ACC112 (cell line): ENCODE measurements at regions not wholly inside any gene's neighbourhood (a gene's known extent, or its start where the extent isn't known, plus 50 kb on each side); places are given as distances from the start of the nearest gene placed in this dataset.

Experiments
- H2AFZ ChIP-seq: fragments of 200-600 bp; sonication (generic); one replicate; pipeline ENCODE4 v1.6.0; 2017; ENCODE audit warnings: antibody characterized with exemption, low read length; ENCODE audit not compliant: unreplicated experiment
- H3K27ac ChIP-seq: fragments of 200-600 bp; sonication (generic); 2 replicates; pipeline ENCODE4 v1.5.1; 2014; ENCODE audit warnings: low read depth, mild to moderate bottlenecking, antibody characterized with exemption, low read length, moderate library complexity
- H3K27me3 ChIP-seq: fragments of 200-600 bp; sonication (generic); 2 replicates; pipeline ENCODE4 v1.6.1; 2014; ENCODE audit warnings: mild to moderate bottlenecking, antibody characterized with exemption, low read length, moderate library complexity, mixed read lengths; ENCODE audit not compliant: insufficient read depth
- H3K36me3 ChIP-seq: fragments of 200-600 bp; sonication (generic); 2 replicates; pipeline ENCODE4 v1.6.1; 2016; ENCODE audit warnings: mild to moderate bottlenecking, antibody characterized with exemption, low read length, moderate library complexity, mixed read lengths; ENCODE audit not compliant: insufficient read depth
- H3K4me1 ChIP-seq: fragments of 200-600 bp; sonication (generic); one replicate; pipeline ENCODE4 v1.6.1; 2016; ENCODE audit warnings: low read length, mixed read lengths; ENCODE audit not compliant: insufficient read depth, unreplicated experiment, control insufficient read depth
- H3K4me3 ChIP-seq: fragments of 200-600 bp; sonication (generic); 2 replicates; pipeline ENCODE4 v1.5.1; 2014; ENCODE audit warnings: mild to moderate bottlenecking, low read depth, low read length
- H3K79me2 ChIP-seq: fragments of 200-600 bp; sonication (generic); one replicate; pipeline ENCODE4 v1.6.0; 2016; ENCODE audit warnings: low read length; ENCODE audit not compliant: control insufficient read depth, unreplicated experiment, insufficient read depth

DNA sequence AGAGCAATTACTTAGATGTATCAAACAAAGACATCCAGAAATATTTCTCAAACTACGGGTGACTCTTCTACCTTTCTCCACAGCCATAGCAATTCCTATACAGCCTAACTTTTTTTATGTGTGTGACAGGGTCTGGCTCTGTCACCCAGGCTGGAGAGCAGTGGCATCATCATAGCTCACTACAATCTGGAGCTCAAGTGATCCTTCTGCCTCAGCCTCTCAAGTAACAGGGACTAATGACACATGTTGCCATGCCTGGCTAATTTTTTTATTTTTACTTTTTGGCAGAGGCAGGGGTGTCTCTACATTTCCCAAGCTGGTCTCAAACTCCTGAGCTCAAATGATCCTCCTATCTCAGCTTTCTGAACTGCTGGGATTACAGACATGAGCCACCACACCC, 328.9 kb upstream of the NT5C1B start:
- Histone ChIP-seq H2AFZ (no peak overlapping the region), H3K4me1 (no peaks in the 10 kb centered on the region), H3K27me3 (no peaks in the 10 kb centered on the region), H3K36me3 (no peaks in the 10 kb centered on the region), H3K27ac (no peak overlapping the region), H3K4me3 (no peak overlapping the region), H3K79me2 (no peaks in the 10 kb centered on the region)

DNA sequence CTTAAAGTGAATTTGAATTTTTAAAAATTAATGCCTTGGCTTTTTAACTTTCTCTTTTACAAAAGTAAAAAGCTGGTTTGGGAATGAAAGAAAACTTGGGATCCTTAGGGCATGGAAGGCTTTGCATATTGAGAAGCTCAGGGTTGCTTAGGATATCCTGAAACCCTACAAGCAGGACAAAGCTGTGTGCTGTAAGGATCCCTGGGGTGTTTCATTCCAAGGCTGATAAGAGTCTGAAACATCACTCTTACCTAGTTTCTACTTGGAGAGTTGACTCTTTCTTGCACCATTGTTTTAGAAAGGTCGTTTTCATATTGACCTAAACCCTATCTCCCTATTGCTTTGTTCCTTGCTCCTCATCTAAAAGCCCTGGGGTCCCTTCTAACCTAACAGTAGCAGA, 325.9 kb upstream of the NT5C1B start:
- Histone ChIP-seq H3K4me1 (peaks cover 22% of the 10 kb centered on the region), H3K36me3 (no peaks in the 10 kb centered on the region), H3K4me3 (no peak overlapping the region), H3K27ac (no peak overlapping the region), H3K27me3 (no peaks in the 10 kb centered on the region), H3K79me2 (no peaks in the 10 kb centered on the region), H2AFZ (no peak overlapping the region)

DNA sequence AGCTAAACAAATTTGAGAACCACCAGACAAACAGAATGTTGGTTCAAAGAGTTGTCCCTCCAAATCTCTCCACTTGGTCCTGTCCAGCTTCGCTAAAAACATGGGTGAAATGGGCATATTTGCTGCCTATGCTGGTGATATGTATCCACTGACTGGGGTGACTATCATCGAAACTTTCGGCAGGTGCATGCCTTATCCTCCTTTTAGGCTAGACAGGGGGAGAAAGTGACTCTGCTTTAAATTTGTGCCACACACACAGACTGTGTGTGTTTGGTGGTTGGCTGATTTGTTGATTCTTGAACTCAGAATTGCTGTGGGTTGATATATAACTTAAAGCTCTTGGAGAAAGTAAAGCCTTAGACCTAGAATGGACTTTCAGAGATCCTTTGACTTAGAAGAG, 324.1 kb upstream of the NT5C1B start:
- Histone ChIP-seq H3K27ac (no peak overlapping the region), H3K36me3 (no peaks in the 10 kb centered on the region), H2AFZ (no peak overlapping the region), H3K27me3 (no peaks in the 10 kb centered on the region), H3K79me2 (no peaks in the 10 kb centered on the region), H3K4me3 (no peak overlapping the region), H3K4me1 (peaks cover 22% of the 10 kb centered on the region)

DNA sequence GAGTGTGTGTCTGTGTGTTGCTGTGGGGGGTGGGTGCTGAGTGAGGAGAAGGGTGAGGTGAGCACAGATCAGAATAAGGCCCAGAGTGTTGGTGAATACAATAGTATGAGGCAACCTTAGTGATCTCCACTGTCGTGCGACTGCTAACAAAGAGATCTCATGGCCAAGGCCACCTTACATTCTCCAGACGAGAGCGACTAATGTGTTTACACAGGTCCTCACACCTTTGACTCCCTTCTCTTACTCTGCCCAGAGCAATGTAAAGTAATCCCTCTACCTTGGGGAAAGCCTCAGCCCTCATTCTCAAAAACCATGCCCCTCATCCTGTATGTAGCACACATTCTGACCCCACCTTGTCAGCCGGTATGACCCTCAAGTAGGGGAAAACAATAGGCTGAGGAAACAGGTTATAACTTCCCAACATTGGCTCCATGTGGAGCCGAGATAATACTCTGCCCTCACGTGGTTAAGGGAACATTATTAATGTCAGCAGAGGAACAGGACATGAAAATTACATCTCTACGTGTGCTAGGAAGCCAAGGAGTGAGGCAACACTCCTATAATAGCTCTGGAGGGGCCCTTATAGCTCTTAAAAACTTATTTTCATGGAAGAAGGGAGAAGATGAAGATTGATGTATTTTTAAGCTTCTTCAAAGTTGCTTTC, 323.0 kb upstream of the NT5C1B start:
- Histone ChIP-seq H3K36me3 (no peaks in the 10 kb centered on the region), H3K27me3 (no peaks in the 10 kb centered on the region), H3K4me1 (peaks cover 22% of the 10 kb centered on the region), H3K79me2 (no peaks in the 10 kb centered on the region), H3K4me3 (no peak overlapping the region), H3K27ac (peak overlapping the region; percentile 87), H2AFZ (no peak overlapping the region)

DNA sequence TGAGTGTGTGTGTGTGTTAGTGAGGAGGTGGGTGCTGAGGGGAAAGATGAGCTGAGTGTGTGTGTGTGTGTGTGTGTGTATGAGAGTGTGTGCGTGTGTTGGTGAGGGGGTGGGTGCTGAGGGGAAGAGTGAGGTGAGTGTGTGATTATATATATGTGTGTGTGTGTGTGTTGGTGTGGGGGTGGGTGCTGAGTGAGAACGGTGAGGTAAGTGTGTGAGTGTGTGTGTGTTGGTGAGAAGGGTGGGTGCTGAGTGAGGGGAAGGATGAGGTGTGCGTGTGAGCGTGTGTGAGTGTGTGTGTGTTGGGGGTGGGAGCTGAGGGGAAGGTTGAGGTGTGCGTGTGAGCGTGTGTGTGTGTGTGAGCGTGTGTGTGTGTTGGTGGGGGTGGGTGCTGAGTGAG, 322.0 kb upstream of the NT5C1B start:
- Histone ChIP-seq H3K36me3 (no peaks in the 10 kb centered on the region), H3K27ac (peak overlapping the region; percentile 87), H2AFZ (peak overlapping the region; percentile 74), H3K4me3 (peak overlapping the region; percentile 57), H3K79me2 (no peaks in the 10 kb centered on the region), H3K27me3 (no peaks in the 10 kb centered on the region), H3K4me1 (peaks cover 22% of the 10 kb centered on the region)

DNA sequence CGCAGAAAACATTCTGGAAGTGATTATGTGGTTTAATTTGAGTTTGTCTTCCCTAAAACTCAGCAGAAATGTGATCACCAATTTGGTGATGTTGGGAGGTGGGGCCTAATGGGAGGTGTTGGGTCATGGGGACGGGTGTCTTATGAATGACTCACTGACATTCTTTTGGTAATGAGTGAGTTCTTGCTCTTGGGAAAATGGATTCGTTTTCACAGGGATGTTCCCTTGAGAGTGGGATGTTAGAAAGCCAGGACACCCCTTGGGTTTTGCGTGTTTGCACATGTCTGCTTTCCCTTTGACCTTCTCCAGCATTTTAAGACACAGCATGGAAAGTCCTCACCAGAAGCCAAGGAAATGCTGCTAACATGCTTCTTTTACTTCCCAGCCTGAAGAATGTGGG, 321.5 kb upstream of the NT5C1B start:
- Histone ChIP-seq H3K27ac (peak overlapping the region; percentile 87), H3K36me3 (no peaks in the 10 kb centered on the region), H3K4me3 (peak overlapping the region; percentile 57), H3K4me1 (peaks cover 22% of the 10 kb centered on the region), H3K27me3 (no peaks in the 10 kb centered on the region), H2AFZ (peak overlapping the region; percentile 74), H3K79me2 (no peaks in the 10 kb centered on the region)

DNA sequence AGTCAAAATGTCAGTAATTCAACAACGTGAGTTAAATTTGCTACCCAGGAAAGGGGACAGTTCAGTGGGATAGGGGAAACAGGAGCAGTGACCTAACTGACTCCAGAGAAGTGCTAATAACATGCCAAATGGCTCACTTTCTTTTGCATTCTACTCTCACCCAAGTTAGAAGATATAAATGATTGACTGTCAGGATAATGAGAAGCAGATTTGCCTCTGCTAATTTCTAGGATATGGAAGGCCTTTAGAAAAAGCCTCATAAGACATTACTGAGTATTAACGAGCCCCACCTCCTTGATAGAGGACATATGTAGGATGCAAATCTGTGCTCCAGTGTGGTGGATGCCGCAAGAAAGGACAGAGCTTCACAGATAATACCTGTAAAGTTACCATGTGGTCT, 318.6 kb upstream of the NT5C1B start:
- Histone ChIP-seq H2AFZ (no peak overlapping the region), H3K27ac (no peak overlapping the region), H3K4me1 (peaks cover 22% of the 10 kb centered on the region), H3K36me3 (no peaks in the 10 kb centered on the region), H3K4me3 (no peak overlapping the region), H3K79me2 (no peaks in the 10 kb centered on the region), H3K27me3 (no peaks in the 10 kb centered on the region)

DNA sequence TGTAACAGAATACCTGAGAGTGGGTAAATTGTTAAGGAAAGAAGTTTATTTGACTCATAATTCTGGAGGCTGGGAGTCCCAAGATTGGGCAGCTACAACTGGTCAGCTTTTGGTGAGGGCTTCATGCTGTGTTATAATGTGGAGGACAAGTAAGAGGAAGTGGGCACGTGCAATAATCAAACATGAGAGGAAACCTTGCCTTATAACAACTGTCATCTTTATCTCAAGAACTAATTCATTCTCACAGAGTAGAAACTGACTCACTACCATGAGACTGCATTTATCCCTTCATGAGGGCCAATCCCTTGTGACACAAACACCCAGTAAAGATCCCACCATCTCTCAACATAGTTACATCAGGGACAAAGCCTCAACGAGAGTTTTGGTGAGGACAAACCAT, 318.1 kb upstream of the NT5C1B start:
- H3K79me2 ChIP-seq = no peaks in the 10 kb centered on the region
- no peak overlapping the region for H2AFZ ChIP-seq
- H3K36me3 ChIP-seq = no peaks in the 10 kb centered on the region
- H3K4me3 ChIP-seq = no peak overlapping the region
- H3K27ac ChIP-seq = no peak overlapping the region
- peaks cover 22% of the 10 kb centered on the region for H3K4me1 ChIP-seq
- no peaks in the 10 kb centered on the region for H3K27me3 ChIP-seq

DNA sequence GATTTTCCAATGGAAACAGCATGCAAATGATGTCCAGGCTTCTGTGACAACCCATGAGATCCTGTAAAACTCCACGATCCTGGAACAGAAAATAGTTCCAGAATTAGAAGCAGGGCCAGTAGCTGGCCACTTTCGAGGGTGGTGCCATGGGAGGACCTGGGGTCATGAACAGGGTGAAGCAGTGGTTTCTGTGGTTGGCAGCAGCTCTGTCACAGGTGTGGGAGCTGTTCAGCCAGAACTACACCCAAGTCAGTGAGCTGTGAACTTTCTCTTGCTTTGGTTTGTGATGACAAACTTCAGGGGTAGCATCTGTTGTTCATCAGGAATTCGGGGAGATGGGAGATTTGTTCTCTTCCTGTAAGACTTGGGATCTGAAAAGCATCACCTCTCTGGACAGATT, 314.4 kb upstream of the NT5C1B start:
- Histone ChIP-seq H3K4me1 (peaks cover 20% of the 10 kb centered on the region), H3K79me2 (no peaks in the 10 kb centered on the region), H3K27ac (no peak overlapping the region), H3K36me3 (no peaks in the 10 kb centered on the region), H3K27me3 (no peaks in the 10 kb centered on the region), H2AFZ (no peak overlapping the region), H3K4me3 (no peak overlapping the region)

DNA sequence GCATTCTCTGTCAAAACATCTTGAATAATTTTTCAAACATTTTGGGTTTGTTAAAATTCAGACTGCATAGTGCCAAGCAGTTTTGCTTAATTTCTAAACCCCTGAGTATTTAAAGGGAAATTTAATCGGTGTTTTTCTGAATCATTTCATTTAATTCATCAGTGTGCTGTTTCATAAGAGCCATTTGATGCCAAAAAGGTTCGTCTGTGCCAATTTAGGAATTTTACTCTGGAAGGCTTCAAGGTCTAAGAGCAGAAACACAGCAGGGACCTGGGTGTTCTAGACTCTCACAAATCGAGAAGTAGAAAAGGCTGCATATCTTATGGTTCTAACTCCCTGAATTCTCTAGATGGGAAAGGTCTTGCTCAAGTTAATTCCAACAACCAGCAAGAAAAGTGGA, 311.9 kb upstream of the NT5C1B start:
- Histone ChIP-seq H3K4me3 (peak overlapping the region; percentile 38; the same call in 1 of the 2 replicates), H2AFZ (peak overlapping the region; percentile 9)

DNA sequence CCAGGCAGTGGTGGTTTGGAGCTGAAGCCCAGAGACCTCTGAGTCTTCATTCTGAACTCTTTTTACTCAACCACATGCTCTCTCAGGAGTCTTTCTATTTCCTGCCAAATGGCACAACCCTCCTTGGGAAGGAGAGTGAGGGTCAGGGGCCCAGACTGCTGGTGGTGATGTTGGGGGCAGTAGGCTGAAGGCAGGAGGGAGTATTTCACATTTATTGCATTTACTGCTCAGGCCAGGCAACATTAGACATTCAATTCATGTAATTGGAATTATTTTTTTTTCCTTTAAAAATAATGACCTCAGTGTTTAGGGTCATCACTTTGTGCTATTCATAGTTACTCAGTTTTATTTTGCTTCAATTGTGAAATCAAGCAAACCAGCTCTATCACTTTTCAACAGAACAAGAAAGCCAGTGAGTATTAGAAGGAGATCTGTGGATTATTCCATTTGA, 311.3 kb upstream of the NT5C1B start:
- Histone ChIP-seq H3K4me1 (peaks cover 20% of the 10 kb centered on the region), H3K79me2 (no peaks in the 10 kb centered on the region), H3K4me3 (peak overlapping the region; percentile 38; the same call in 1 of the 2 replicates), H3K36me3 (no peaks in the 10 kb centered on the region), H3K27ac (peak overlapping the region; percentile 87), H3K27me3 (no peaks in the 10 kb centered on the region), H2AFZ (no peak overlapping the region)

More for the DNA sequence above, 311.9 kb upstream of the NT5C1B start:
- H3K36me3 ChIP-seq = no peaks in the 10 kb centered on the region
- H3K27ac ChIP-seq = peak overlapping the region; percentile 87
- peaks cover 20% of the 10 kb centered on the region for H3K4me1 ChIP-seq
- no peaks in the 10 kb centered on the region for H3K27me3 ChIP-seq
- no peaks in the 10 kb centered on the region for H3K79me2 ChIP-seq
